KOPT-K1 (cell line): ENCODE measurements at regions not wholly inside any gene's neighbourhood (a gene's known extent, or its start where the extent isn't known, plus 50 kb on each side); places are given as distances from the start of the nearest gene placed in this dataset.

Experiments
- H3K27ac ChIP-seq: fragments of 200-600 bp; sonication (generic); 2 replicates; pipeline ENCODE4 v1.5.1; 2016; ENCODE audit warnings: antibody characterized with exemption, mild to moderate bottlenecking, low read depth, low read length; ENCODE audit not compliant: poor library complexity, severe bottlenecking
- H3K36me3 ChIP-seq: fragments of 200-600 bp; sonication (generic); 2 replicates; pipeline ENCODE4 v1.5.1; 2017; ENCODE audit warnings: antibody characterized with exemption, mild to moderate bottlenecking, low read length, moderate library complexity; ENCODE audit not compliant: insufficient read depth
- H3K9me3 ChIP-seq: fragments of 200-600 bp; sonication (generic); 2 replicates; pipeline ENCODE4 v1.5.1; 2017; ENCODE audit warnings: antibody characterized with exemption, low read length, mild to moderate bottlenecking; ENCODE audit not compliant: insufficient read depth, poor library complexity, severe bottlenecking

DNA sequence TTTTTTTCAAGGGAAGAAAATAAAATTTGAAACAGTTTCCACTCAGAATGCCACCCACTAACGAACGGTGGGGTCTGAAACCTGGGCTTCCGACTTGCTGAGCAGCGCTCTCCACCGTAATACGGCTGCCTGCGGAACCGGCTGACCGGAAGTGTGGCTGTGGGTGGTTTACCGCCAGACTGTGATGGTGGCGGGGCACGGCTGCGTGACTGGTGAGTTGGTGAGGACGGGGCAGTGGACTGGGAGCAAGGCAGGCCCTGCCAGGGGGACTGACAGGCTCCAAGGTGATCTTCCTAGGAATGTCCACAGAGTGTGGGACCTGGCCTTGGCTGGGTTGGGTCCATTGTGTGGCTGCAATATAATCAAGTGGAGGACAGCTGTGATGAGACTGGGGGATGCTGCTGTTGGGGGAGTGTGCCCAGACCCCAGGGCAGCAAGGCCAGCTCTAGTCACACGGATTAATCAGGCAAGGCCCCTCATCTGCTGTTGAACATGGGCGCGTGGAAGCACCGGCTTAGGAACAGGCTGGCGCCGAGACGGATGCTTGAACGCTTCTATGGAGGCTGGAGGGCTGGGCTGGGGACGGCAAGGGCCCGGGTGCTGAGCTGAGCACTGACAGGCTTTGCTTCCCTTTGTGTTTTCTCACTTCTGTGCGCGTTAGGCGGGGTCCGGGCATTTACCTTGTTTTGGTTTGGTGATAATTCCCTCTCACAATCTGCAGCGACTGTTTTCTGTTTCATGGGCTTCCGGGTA is 357.7 kb upstream of the SPRED2 start:
- H3K27ac ChIP-seq: no peak overlapping the region
- no peaks in the 10 kb centered on the region for H3K36me3 ChIP-seq
- H3K9me3 ChIP-seq: no peaks in the 10 kb centered on the region

DNA sequence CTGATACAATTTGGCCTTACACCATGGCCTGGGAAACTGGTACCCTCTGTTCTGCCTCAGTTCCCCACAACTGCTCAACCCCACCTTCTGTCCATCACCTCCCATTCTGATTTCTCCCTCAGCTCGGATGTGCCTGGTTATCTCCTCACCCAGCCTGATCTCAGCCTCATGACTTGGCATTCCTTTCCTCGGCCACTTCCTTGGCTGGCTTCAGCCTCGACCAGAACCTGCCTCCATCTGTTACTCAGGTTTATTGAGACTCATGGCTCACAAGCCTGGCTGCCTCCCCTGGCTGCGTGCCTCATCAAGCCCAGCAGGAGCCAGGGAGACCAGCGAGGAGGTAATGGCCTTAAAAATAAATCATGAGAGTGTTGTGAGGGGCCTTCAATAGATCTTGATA is 356.2 kb upstream of the SPRED2 start:
- Histone ChIP-seq H3K9me3 (no peaks in the 10 kb centered on the region), H3K36me3 (no peaks in the 10 kb centered on the region), H3K27ac (no peak overlapping the region)

DNA sequence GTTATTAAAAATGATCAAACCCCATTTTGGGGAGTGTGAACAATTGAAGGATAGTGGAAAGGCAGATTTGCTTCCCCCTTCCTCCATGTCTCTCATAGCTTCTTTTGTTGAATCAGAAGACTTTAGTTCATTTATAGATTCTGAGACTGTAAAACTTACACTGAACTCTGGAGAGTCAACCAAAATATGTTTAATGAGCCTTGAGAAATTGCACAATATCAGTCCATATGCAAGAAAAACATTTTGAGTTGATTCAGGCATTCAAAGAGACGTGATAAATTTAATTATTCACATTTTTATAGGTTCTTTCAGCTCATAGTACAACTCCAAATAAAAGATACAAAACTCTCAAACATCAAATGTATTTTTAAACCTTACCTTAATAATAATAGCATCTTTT is 354.4 kb upstream of the SPRED2 start:
- Histone ChIP-seq H3K36me3 (no peaks in the 10 kb centered on the region), H3K9me3 (no peaks in the 10 kb centered on the region), H3K27ac (no peak overlapping the region)

DNA sequence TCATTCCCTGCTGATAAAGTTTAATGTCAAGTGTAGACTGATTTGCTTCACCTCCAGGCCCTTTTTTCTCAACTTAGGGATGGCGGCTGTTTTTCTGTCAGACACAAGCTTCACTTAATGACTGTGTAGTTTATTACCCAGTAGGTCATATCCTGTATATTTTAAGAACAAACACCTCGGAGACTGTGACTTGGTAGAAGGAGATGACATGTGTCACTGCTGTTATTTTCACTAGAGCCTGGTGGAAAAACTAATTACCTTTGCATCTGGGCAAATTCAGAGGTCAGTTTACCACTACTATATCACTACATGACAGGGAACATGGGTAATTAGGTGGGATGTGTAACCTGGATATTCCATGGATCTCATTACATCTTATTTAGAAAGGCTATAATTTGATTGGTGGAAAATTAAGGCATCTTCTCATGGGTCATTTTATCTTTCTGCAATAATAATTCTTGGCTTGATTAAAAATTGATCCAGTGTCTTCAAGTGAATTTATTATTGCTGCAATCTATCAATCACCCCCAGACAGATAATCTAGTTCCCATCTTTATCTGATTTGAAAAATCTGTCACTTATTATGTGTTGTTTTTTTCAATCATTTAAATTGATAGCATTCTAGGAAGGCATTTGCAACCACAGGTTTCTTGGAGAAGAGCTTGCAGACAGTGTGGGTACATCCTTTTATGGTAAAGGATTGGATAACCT is 353.8 kb upstream of the SPRED2 start:
- H3K36me3 ChIP-seq: no peaks in the 10 kb centered on the region
- H3K27ac ChIP-seq: no peak overlapping the region
- no peaks in the 10 kb centered on the region for H3K9me3 ChIP-seq

DNA sequence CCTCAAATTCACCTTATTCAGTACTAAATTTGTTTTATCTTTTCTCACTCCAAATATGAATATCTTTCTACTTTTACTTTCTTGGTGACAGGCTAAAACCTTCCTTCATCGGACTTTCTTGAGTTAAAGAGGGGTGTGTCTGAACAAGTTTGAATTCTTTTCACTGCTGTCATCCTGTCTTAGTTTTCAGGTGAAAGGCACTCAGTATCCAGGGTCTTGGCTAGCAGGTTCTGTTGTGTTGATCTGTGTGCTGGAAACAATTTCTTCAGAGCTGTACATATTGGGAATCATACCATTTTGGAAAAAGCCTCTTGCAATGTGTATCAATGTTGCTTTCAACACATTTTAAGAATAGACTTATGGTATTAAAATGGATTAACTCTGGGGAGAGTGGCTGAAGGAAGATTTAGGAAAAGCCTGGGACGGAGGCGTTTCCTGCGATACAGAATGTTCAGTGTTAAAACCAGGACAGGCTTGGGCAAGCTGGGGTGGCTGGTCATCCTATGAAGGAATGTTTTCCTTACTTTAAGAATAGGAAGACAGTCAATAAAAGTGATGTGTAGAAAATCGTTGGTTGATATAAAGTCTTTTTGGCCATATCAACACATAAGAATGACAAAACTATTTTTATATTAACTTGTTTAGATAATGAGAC is 350.7 kb upstream of the SPRED2 start:
- Histone ChIP-seq H3K9me3 (no peaks in the 10 kb centered on the region), H3K36me3 (no peaks in the 10 kb centered on the region), H3K27ac (no peak overlapping the region)

DNA sequence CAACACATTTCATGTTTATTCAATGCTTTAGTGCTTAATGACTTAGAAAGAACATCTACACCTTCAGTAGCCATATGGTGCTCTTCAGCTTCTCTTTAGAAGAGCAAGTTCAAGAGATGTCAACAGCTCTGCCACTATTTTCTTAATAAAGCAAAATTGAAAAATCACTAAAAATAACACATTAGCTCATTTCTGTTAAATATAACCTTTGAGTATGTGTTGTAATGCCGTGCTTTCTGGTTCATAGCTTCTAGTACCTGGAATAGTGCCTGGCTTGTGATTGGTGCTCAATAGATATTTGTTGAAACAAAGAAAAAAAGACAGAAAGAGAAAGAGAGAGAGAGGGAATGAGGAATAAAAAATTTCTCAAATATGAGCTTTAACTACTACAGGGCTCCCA is 349.8 kb upstream of the SPRED2 start:
- no peaks in the 10 kb centered on the region for H3K9me3 ChIP-seq
- H3K27ac ChIP-seq: no peak overlapping the region
- H3K36me3 ChIP-seq: no peaks in the 10 kb centered on the region

DNA sequence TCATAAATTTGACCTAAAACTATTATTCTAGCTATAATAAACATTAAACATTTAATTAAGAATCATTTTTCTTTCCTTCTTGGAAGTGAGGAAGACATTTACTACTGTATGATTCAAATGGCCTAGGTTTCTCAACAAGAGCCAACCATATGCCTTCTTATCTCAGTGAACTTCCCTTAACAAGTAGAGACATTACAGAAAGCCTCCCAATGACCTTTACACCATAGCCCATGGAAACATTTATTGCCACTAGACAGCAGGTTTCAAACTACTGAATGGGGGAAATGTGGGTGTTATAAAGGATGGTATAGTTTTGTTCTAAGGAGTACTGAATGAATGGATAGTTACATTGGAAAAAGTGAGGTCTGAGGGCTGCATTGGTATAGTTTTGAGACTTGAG is 349.4 kb upstream of the SPRED2 start:
- H3K36me3 ChIP-seq: no peaks in the 10 kb centered on the region
- no peak overlapping the region for H3K27ac ChIP-seq
- H3K9me3 ChIP-seq: no peaks in the 10 kb centered on the region

DNA sequence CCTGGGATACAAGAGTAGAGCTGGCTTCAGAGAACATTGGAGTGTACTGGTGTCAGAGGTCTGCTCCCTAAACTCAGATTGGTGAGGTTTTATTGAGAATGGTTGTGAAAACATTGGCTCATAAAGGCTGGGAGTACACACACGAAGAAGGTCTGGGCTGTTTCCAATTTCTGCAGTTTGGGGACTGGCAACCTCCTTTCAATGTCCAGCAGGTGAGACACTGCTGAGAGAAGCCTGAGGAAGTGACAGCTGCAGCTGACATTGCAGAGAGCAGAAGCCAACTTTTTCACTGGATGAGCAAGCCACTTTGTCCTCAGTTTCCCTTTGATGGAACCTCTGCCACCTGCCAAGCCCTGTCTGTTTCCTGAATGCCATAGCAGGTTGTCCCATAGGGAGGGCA is 346.6 kb upstream of the SPRED2 start:
- Histone ChIP-seq H3K9me3 (no peaks in the 10 kb centered on the region), H3K36me3 (no peaks in the 10 kb centered on the region), H3K27ac (no peak overlapping the region)

DNA sequence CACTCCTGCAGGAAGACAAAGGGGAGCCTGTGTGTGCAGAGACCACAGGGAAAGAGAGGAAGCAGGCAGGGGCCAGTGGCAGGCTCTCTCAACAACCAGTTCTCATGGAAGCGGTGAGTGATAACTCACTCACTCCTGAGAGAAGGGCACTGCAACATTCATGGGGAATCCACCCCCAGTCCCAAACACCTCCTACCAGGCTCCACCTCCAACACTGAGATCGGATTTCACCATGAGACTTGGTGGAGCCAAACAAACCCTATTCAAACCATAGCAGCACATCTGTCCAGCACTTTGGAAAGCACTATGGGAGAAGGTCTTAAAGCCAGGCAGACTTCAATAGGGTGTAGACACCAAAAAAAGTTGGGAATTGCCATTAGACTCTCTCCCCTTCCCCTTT is 345.7 kb upstream of the SPRED2 start:
- no peaks in the 10 kb centered on the region for H3K36me3 ChIP-seq
- no peak overlapping the region for H3K27ac ChIP-seq
- no peaks in the 10 kb centered on the region for H3K9me3 ChIP-seq

DNA sequence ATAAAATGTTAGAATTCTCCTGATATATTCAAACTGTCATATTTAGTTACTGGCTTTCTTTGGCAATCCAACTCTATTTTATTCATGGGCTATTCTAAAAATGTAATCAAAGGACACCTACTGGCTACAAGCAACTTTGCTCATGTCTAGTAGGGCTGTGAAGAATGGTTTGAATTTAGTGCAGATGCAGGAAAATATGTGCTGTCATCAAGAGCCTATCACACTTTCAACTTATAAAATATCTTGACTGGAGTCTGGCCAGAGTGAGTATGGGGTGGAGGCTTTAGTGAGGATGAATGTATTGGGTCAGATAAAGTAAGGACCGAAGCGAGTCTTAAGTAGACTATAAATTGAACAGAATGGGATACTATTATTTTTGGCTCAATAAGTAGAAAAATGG is 343.4 kb upstream of the SPRED2 start:
- Histone ChIP-seq H3K36me3 (no peaks in the 10 kb centered on the region), H3K9me3 (no peaks in the 10 kb centered on the region), H3K27ac (no peak overlapping the region)

DNA sequence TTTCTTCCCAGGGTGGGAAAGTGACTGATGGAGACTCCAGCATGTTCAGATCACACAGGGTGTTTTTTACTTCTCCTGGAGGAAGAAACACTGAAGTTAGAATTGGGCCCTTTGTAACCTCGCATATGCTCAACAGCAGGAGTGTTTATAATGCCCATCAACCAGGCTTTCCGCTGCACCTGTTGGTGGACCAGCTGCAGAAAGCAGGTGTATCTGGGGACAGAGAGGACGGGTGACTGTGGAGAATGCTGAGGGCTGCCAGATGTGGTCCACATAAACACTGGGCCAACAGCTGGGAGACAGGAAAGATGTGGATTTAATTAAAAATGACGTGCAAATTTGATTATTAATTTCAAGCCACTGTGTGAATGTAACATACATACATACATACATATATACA is 335.5 kb upstream of the SPRED2 start:
- H3K27ac ChIP-seq: no peak overlapping the region
- no peaks in the 10 kb centered on the region for H3K36me3 ChIP-seq
- no peaks in the 10 kb centered on the region for H3K9me3 ChIP-seq

DNA sequence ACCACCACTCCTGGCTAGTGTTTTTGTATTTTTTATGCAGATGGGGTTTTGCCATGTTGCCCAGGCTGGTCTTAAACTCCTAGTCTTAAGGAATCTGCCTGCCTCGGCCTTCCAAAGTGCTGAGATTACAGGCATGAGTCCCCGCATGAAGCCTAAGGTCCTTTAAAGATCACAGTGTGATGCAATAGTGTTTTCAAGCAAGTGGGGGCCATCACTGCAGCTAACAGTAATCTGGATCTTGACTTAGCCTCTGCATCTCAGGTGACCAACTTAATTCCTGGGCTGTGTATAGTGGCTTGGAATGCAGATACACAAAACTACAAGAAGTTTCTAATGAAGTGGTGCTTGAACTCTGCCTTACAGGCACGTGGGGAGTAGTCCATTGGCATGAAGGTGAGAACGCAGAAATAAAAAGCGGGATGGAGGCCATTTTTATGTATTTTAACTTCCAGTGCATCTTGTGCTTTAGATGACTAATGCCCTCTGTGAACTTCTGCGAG is 334.4 kb upstream of the SPRED2 start:
- no peaks in the 10 kb centered on the region for H3K36me3 ChIP-seq
- no peaks in the 10 kb centered on the region for H3K9me3 ChIP-seq
- no peak overlapping the region for H3K27ac ChIP-seq

DNA sequence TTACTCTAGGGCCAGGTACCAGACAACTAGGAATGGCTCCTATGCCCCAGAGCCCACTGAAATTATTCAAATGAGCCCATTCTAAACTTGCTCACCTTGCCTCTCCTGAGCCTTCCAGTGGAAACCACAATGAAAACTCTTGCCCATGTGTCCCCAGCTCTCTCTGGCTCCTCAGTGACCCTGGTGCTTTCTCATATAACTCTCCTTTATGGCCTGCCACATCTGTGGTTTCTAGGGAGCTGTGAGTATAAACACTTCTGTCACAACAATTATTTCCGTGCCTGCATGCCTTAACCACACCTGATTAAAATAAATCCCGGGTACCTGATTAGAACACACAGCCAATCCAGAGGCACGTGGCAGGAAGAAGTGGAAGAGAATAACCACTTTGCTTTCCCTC is 333.0 kb upstream of the SPRED2 start:
- Histone ChIP-seq H3K9me3 (no peaks in the 10 kb centered on the region), H3K27ac (no peak overlapping the region), H3K36me3 (no peaks in the 10 kb centered on the region)

DNA sequence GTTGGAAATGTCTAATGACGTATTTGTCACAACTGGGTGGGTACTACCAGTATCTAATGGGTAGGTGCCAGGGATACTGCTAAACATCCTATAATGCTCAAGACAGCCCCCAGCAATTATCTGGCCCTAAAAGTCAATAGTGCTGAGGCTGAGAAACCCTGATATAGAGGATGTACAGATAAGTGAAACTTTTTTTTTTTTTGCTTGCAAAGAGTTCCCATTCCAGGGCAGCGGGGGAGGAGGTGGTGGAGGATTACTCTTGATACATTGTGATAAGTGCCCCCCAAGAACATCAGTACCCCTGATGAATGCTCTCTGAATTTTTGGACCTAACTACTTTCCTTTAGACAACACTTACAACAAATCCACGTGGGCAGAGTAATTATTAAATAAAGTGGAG is 329.7 kb upstream of the SPRED2 start:
- no peak overlapping the region for H3K27ac ChIP-seq
- H3K36me3 ChIP-seq: no peaks in the 10 kb centered on the region
- H3K9me3 ChIP-seq: no peaks in the 10 kb centered on the region

DNA sequence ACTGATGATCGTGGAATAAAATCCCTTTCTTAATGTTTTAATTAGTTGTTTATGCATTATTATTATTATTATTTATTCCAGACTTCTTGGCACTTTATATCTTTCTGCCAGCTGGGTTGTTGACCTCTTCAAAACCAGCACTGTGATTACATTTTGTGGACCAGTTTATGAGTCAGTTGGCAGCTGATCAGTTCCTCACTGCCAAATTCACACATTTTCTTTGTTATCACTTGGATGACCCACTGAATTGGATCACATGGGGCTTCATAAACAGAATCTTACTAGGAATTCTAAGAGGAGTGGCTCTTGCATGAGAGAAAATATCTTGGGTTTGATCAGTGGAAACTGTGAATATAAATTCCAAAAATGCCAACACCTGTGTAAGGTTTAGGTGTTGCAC is 321.8 kb upstream of the SPRED2 start:
- Histone ChIP-seq H3K36me3 (no peaks in the 10 kb centered on the region), H3K9me3 (peaks cover 8% of the 10 kb centered on the region), H3K27ac (no peak overlapping the region)
